Panc1 (cell line): ENCODE measurements at regions not wholly inside any gene's neighbourhood (a gene's known extent, or its start where the extent isn't known, plus 50 kb on each side); places are given as distances from the start of the nearest gene placed in this dataset.

Experiments used
- ATAC-seq: fragments of 200-7000 bp; cut with Tn5 transposase; 2 replicates; pipeline ENCODE4 v1.9.1; 2020; ENCODE audit warnings: mild to moderate bottlenecking, moderate library complexity
- BruUV-seq: library from RNA; stranded (reverse); fragments of 400-500 nt; replicated peaks from 2 replicates; lab custom pipeline; 2021; lab: Mats Ljungman, UMichigan
- CTCF ChIA-PET: fragments of 300-600 bp; sonication (Branson Sonifier 250); formaldehyde crosslinking; loops from one replicate; lab custom pipeline; 2022; ENCODE audit warnings: antibody characterized with exemption; lab: Charles Lee
- POLR2A ChIA-PET: fragments of 300-600 bp; sonication (Branson Sonifier 250); formaldehyde crosslinking; loops from one replicate; lab custom pipeline; 2022; ENCODE audit warnings: antibody characterized with exemption; lab: Charles Lee
- DNase-seq: peaks from one replicate; pipeline ENCODE4 v3.0.0-alpha.2; 2010; ENCODE audit warnings: low read depth, low spot score
- H3K27ac ChIP-seq: 2 replicates; pipeline ENCODE4 v1.5.1; 2011; ENCODE audit warnings: mild to moderate bottlenecking, low read length, inconsistent platforms
- H3K27me3 ChIP-seq: fragments of 200-500 bp; sonication (Bioruptor generic); 2 replicates; pipeline ENCODE4 v1.6.0; 2014; ENCODE audit warnings: low read length, inconsistent platforms; ENCODE audit not compliant: control insufficient read depth, insufficient read depth
- H3K36me3 ChIP-seq: fragments of 200-500 bp; sonication (Bioruptor generic); 2 replicates; pipeline ENCODE4 v1.5.1; 2014; ENCODE audit warnings: inconsistent platforms, mild to moderate bottlenecking, low read length, moderate library complexity; ENCODE audit not compliant: control insufficient read depth, insufficient read depth
- H3K4me1 ChIP-seq: 2 replicates; pipeline ENCODE4 v1.5.1; 2011; ENCODE audit warnings: inconsistent platforms, mild to moderate bottlenecking, low read length, moderate library complexity; ENCODE audit not compliant: control insufficient read depth, insufficient read depth
- H3K4me3 ChIP-seq, 2 experiments: 2 replicates each; pipeline ENCODE4 v1.5.1; 2011 to 2012; ENCODE audit warnings: low read depth in 2 of 2, low read length in 2 of 2, mild to moderate bottlenecking in 2 of 2, inconsistent platforms in 1 of 2, moderate library complexity in 1 of 2
- H3K9me3 ChIP-seq: fragments of 200-500 bp; sonication (Bioruptor generic); 2 replicates; pipeline ENCODE4 v1.5.1; 2014; ENCODE audit warnings: low read depth, mild to moderate bottlenecking, inconsistent platforms, low read length, moderate library complexity; ENCODE audit not compliant: control insufficient read depth, insufficient read depth
- CTCF ChIP-seq: fragments of 450-650 bp; IDR thresholded peaks from 2 replicates; pipeline ENCODE4 v1.5.1; 2017; ENCODE audit warnings: mild to moderate bottlenecking
- POLR2AphosphoS5 ChIP-seq: IDR thresholded peaks from 2 replicates; pipeline ENCODE4 v1.6.1; 2012; ENCODE audit warnings: mild to moderate bottlenecking, low read depth, low read length, moderate library complexity
- REST ChIP-seq, 2 experiments: IDR thresholded peaks; 2 replicates each; pipeline ENCODE4 v1.6.1; 2011 to 2012; ENCODE audit warnings: low read depth in 2 of 2, control low read depth in 1 of 2, low read length in 1 of 2, mild to moderate bottlenecking in 1 of 2, moderate library complexity in 1 of 2; ENCODE audit not compliant: insufficient read depth in 1 of 2
- SIN3A ChIP-seq: IDR thresholded peaks from 2 replicates; pipeline ENCODE4 v1.6.1; 2012; ENCODE audit warnings: low read depth, mild to moderate bottlenecking, low read length, moderate library complexity, borderline replicate concordance; ENCODE audit not compliant: insufficient read depth
- TCF7L2 ChIP-seq: IDR thresholded peaks from 2 replicates; pipeline ENCODE4 v1.6.1; 2011; ENCODE audit warnings: mild to moderate bottlenecking, low read depth, low read length, inconsistent platforms
- in situ Hi-C: cut with HindIII; loops from 2 replicates; pipeline ENCODE4 v1.10.0; 2016; ENCODE audit warnings: low sequenced_read_pairs, low pct_unique_long_range_greater_than_20kb
- intact Hi-C: fragments of 100-400 bp; cut with micrococcal nuclease; formaldehyde crosslinking; loops from one replicate; pipeline ENCODE4 v1.10.0; 2022; ENCODE audit not compliant: unreplicated experiment

- Histone ChIP-seq H3K4me3 (no peak overlapping the region), H3K9me3 (no peaks in the 10 kb centered on the region), H3K4me1 (peaks cover 10% of the 10 kb centered on the region; the same call in 1 of the 2 replicates), H3K27me3 (no peaks in the 10 kb centered on the region), H3K27ac (no peak overlapping the region), H3K36me3 (no peaks in the 10 kb centered on the region)
- TF ChIP-seq CTCF (no peak), REST (IDR thresholded peaks at IDR 0.05; ENCODE audit: insufficient read depth in 1 of 2, low read depth in 2 of 2, low read length in 1 of 2) (no peak)
- ChIA-PET POLR2A (no interaction called here), CTCF (no interaction called here)
- DNase-seq = no peak
- in situ Hi-C loops (no loop called here), intact Hi-C loops (no loop called here)
- ATAC-seq = peak; percentile 92
- no TSS peak for BruUV-seq
Measured at GRCh38 chr7:46569133-46569465, 648.0 kb upstream of the IGFBP3 start.

- intact Hi-C loops = no loop called here
- no peak overlapping the region for H3K4me3 ChIP-seq
- TF ChIP-seq POLR2AphosphoS5 = no peak
- TF ChIP-seq REST (IDR thresholded peaks at IDR 0.05; ENCODE audit: insufficient read depth in 1 of 2, low read depth in 2 of 2, low read length in 1 of 2) = no peak
- TF ChIP-seq SIN3A = no peak
- TF ChIP-seq CTCF = no peak
- no peak for TF ChIP-seq TCF7L2
Measured at GRCh38 chr7:46568420-46569132, 647.5 kb upstream of the IGFBP3 start.

More at GRCh38 chr7:46568420-46569132, 647.5 kb upstream of the IGFBP3 start:
- no peak overlapping the region for H3K27ac ChIP-seq
- in situ Hi-C loops = no loop called here
- no peaks in the 10 kb centered on the region for H3K27me3 ChIP-seq
- BruUV-seq = no TSS peak
- ATAC-seq = peak; percentile 74
- peaks cover 10% of the 10 kb centered on the region; the same call in 1 of the 2 replicates for H3K4me1 ChIP-seq
- DNase-seq = no peak
- no peaks in the 10 kb centered on the region for H3K36me3 ChIP-seq
- H3K9me3 ChIP-seq = no peaks in the 10 kb centered on the region
- ChIA-PET POLR2A (no interaction called here), CTCF (no interaction called here)
